GM20431 (cell line): ENCODE measurements at regions not wholly inside any gene's neighbourhood (a gene's known extent, or its start where the extent isn't known, plus 50 kb on each side); places are given as distances from the start of the nearest gene placed in this dataset.

ENCODE experiments used
- in situ Hi-C: fragments of 300-500 bp; cut with MseI, MboI; formaldehyde crosslinking; loops from one replicate; pipeline ENCODE4 v1.15.0; 2020; ENCODE audit warnings: low sequenced_read_pairs; ENCODE audit not compliant: unreplicated experiment

DNA sequence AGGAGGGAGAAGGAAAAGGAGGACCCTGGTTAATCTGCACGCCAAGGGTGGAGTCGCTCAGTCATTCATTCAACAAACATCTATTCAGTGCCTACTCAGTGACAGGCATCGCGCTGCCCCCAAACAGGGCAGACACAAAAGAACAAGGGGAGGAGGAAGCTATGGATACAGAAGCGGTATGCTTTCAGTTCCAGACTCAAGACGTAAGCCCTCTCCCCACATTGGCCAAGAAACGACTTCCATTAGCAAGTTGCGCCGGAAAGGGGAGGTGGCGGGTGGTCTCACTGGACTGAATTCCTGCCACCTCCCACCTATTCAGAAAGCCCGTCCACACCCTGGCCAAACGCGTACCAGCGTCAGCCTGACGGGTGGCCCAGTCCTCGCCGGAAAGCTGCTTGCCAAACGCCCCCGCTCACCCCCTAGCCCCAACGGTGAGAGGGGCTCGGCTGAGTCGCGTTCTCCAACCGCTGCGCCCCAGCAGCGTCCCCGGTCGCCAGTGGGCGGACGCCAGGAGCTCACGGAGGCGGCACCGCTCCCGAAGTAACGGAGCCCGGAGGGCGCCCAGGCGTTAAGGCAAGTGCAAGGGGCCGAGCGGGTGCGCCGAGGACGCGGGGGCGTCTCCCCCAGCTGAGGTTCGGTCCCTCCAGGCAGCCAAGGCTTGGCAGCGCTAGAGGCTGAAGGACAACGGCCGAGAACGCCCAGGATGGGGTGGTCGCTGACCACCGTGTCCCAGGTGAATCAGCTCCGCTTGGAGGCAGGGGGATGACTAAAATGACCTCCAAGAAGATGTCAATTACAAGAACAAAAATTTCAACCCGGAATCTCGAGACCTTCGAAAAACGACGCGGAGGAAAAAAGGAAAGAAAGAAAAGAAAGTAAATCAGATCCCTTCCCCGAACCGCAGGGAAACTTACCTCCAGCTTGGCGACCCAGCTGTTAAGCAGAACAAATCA is 470.7 kb downstream of the SOX9 start:
- in situ Hi-C loops = no loop called here

DNA sequence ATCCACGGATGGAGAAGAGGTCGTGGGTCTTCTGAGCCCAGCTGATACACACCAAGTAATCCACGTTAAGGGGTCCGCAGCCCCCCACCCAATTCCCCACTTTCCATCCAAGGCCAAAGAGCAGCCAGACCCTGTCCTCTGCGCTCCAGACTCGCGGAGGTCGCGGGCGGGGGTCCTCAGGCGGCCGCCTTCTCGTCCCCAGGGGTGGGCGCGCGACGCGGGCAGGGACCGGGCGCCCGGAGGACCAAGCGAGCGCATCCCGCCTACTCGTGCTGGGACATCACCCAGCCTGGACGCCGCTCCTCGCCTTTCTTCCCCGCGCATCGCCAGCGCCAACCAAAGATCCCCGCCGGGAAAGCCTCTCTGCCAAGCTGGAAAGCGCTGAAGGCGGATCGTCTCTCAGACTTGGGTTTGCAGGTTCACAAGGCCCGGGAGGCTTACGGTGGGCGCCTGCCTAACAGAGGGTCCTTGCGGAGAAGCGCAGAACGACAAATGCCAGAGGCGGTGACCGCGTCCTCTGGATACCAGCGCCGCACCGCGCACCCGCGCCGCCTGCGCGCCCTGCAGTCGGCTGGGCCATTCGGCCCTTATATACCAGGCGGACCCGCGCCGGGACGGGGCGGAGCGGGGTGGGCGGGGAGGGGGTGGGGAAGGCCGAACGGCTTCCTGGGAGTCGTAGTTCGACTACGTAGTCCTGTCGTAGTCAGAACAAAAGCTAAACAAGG is 471.6 kb downstream of the SOX9 start:
- in situ Hi-C loops = no loop called here

DNA sequence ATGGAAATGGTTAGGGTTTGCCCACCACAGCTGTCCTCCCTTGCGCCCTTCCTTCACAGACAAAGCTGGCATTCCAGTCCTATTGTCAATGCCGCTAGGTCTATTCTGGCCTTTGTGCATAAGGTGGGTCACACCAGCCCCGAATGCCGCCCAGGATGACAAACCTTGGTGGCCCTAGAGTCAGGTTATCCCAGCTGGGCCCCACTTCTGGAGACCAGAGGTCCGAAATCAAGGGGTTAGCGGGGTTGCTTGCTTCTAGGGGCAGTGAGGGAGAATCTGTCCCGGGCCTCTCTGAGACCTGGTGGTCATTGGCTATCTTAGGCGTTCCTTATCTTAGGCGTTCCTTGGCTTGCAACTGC is 472.1 kb downstream of the SOX9 start:
- in situ Hi-C loops = no loop called here

DNA sequence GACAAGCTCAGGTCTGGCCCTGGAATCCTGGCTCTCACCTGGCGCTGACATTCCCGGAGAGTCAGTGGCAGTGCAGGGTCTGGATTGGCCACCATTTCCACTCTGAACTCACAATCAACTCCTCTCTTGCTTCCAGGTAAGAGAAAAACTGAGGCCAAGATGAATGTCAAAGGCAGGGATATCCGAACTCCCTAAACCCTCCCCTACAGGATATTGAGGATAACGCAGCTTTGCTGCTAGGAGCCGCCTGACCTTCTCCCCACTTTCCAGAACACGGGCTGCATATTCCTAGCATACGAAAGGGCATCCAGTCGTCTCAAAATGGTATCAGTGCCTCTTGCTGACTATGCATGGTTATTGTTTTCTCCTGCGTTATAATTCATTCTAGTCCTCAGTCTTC is 473.4 kb downstream of the SOX9 start:
- in situ Hi-C loops = no loop called here
